VCaP (cell line): ENCODE measurements at regions not wholly inside any gene's neighbourhood (a gene's known extent, or its start where the extent isn't known, plus 50 kb on each side); places are given as distances from the start of the nearest gene placed in this dataset.

ENCODE experiments used
- H3K27ac ChIP-seq: fragments of 450-650 bp; 2 replicates; pipeline ENCODE4 v1.5.1; 2017
- CTCF ChIP-seq: fragments of 450-650 bp; conservative IDR thresholded peaks from 2 replicates; pipeline ENCODE4 v1.5.1; 2017; ENCODE audit warnings: mild to moderate bottlenecking, moderate library complexity

DNA sequence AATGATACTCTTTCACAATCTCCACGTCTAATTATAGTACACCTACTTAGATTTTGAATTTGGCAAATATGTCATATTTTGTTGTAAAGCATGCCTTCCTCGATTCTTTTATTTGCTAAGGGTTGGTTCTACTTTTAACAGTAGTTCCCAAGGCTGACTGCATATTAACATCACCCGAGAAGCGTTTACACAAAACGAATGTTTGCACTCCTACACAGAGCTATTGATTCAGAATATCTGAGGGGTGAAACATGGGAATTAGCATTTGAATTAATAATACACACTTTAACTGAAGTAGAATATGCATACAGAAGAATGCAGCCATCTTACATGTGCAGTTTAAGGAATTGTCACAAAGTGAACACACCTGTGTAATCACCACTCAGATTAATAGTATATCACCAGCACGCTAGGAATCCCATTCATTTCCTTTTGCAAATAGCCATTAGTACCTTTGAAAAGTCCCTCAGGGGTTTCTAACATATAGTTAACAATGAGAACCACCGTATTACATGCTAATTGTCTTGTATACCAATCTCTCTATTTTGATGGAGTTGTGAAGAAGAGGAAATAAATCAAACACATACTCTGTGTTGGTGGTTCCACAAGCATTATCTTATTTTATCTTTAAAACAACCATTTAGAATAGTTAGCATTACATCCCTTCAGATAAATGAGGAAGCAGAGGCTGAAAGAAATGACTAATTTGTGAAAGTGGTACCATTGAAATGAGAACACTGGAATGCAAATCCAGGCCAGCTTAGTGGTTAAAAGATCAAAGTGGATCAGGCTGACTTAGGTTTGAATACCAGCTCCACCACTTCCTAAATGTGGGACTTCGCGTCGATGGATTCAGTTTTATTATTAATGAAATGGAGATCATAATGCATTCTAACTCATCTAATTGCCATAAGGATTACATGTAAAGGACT lies 317.6 kb downstream of the HDGFL1 start:
- no peak overlapping the region; the same call in 1 of the 2 replicates for H3K27ac ChIP-seq
- TF ChIP-seq CTCF = no peak

GRCh38 chr6:22888163-22888752 lies 318.9 kb downstream of the HDGFL1 start:
- TF ChIP-seq CTCF = no peak
- H3K27ac ChIP-seq = peak overlapping the region; percentile 34; the same call in 1 of the 2 replicates

- no peak overlapping the region for H3K27ac ChIP-seq
- no peak for TF ChIP-seq CTCF
Observed at GRCh38 chr6:22891934-22892333, 322.6 kb downstream of the HDGFL1 start.

GRCh38 chr6:22892452-22892851 lies 323.1 kb downstream of the HDGFL1 start:
- TF ChIP-seq CTCF = no peak
- no peak overlapping the region for H3K27ac ChIP-seq

DNA sequence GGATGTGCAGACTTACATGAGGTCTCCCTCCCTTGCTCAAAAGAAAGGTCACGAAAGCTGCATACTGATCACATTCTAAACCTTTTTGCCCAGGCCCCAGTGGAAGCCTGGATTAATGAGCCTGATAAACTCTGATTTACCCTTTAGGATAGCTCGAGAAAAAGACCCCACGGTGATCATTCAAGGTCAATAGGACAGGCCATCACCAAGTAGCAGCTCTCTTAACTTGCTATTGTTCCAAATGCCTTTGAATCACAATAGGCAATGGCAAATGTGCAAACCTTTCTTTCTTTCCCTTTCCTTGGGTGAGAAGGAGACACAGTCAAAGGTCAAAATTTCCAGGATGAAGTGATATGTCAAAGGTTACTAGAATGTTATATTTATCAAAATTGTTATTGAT lies 327.3 kb downstream of the HDGFL1 start:
- no peak overlapping the region for H3K27ac ChIP-seq
- no peak for TF ChIP-seq CTCF

- H3K27ac ChIP-seq = no peak overlapping the region
- no peak for TF ChIP-seq CTCF
Observed at GRCh38 chr6:22899426-22899825, 330.1 kb downstream of the HDGFL1 start.

DNA sequence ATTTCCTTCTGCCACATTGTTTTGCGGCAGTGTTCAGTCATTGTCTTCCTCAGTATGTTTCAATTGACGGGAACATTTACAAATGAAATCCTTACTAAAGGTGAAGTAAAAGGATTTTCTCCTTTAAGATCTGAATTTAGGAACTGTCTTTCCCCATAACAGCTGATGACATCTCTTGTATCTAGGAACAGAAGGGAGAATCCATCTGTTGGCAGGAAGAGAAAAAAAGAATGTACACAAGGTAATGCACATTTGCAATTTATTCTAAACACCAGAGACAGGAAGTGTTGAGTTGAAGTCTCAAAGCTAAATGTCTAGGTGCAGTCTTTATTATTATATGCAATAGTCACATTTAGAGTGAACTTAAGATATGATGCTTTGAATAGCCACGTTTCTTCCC lies 334.5 kb downstream of the HDGFL1 start:
- H3K27ac ChIP-seq = no peak overlapping the region
- no peak for TF ChIP-seq CTCF
